ENCODE measurements at regions not wholly inside any gene's neighbourhood (a gene's known extent, or its start where the extent isn't known, plus 50 kb on each side); places are given as distances from the start of the nearest gene placed in this dataset.

DNA sequence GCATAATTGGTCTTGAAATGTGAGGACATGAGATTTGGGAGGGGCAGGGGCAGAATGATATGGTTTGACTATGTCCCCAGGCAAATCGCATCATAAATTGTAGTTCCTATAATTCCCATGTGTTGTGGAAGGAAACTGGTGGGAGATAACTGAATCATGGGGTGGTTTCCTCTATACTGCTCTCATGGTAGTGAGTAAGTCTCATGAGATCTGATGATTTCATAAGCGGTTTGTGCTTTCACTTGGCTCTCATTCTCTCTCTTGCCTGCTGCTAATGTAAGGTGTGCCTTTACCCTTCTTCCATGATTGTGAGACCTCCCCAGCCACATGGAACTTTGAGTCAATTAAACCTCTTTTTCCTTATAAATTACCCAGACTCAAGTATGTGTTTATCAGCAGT is 2595.9 kb downstream of the PCDH7 start:
- H3K4me3 Mint-ChIP-seq (ENCODE audit: unreplicated experiment), result no peak overlapping the region
- H3K9me3 Mint-ChIP-seq (ENCODE audit: unreplicated experiment), result peaks cover 6% of the 10 kb centered on the region
- no peaks in the 10 kb centered on the region for H3K36me3 Mint-ChIP-seq (ENCODE audit: insufficient read depth, unreplicated experiment)
- CTCF ChIA-PET, result interaction anchor here (0.7 kb wide), 1 partner anchor 257 kb away, joined by 3 read pairs; no protein-coding TSS in a partner anchor
- no TSS peak for BruUV-seq (replicated peaks)
- no peak for DNase-seq (ENCODE audit: unreplicated experiment)
- H3K4me1 Mint-ChIP-seq (ENCODE audit: insufficient read depth, unreplicated experiment), result peaks cover 5% of the 10 kb centered on the region
- TF ChIP-seq, protein P1, sequence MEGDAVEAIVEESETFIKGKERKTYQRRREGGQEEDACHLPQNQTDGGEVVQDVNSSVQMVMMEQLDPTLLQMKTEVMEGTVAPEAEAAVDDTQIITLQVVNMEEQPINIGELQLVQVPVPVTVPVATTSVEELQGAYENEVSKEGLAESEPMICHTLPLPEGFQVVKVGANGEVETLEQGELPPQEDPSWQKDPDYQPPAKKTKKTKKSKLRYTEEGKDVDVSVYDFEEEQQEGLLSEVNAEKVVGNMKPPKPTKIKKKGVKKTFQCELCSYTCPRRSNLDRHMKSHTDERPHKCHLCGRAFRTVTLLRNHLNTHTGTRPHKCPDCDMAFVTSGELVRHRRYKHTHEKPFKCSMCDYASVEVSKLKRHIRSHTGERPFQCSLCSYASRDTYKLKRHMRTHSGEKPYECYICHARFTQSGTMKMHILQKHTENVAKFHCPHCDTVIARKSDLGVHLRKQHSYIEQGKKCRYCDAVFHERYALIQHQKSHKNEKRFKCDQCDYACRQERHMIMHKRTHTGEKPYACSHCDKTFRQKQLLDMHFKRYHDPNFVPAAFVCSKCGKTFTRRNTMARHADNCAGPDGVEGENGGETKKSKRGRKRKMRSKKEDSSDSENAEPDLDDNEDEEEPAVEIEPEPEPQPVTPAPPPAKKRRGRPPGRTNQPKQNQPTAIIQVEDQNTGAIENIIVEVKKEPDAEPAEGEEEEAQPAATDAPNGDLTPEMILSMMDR (IDR thresholded peaks at IDR 0.05; ENCODE audit: unreplicated experiment), result no peak
- H3K27me3 Mint-ChIP-seq (ENCODE audit: insufficient read depth, unreplicated experiment), result no peaks in the 10 kb centered on the region
- intact Hi-C loops (cut with micrococcal nuclease), result no loop called here
- POLR2A ChIA-PET, result no interaction called here
- no peak overlapping the region for H3K27ac Mint-ChIP-seq (ENCODE audit: low read depth, unreplicated experiment)

DNA sequence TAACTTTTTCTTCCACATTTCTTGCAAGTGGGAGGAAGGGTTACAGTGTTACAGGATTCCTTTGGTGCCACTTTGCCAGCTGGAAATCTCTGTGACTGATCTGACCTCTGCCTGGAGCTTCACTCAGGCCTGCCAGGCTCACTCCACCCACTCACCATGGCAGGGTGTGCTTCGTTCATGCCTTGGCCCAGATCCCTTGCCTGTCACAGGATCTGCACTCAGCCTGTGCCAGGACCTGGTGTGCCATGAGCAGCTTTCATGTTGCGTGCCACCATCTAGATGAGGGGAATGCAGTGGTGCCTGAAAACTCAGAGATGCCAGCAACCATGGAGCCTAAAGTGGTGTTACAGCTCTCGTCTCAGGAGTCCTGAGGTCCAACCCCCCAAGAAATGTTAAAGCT is 2596.4 kb downstream of the PCDH7 start:
- no peaks in the 10 kb centered on the region for H3K4me1 Mint-ChIP-seq (ENCODE audit: insufficient read depth, unreplicated experiment)
- ChIA-PET CTCF (interaction anchor here (0.5 kb wide), 1 partner anchor 266 kb away, joined by 4 read pairs; no protein-coding TSS in a partner anchor), POLR2A (interaction anchor here (0.7 kb wide), 1 partner anchor 10 kb away, joined by 3 read pairs; no protein-coding TSS in a partner anchor)
- no peak overlapping the region for H3K4me3 Mint-ChIP-seq (ENCODE audit: unreplicated experiment)
- H3K27ac Mint-ChIP-seq (ENCODE audit: low read depth, unreplicated experiment), result peak overlapping the region; percentile 75
- H3K36me3 Mint-ChIP-seq (ENCODE audit: insufficient read depth, unreplicated experiment), result no peaks in the 10 kb centered on the region
- TF ChIP-seq, protein P1 (IDR thresholded peaks at IDR 0.05; ENCODE audit: unreplicated experiment), result no peak
- intact Hi-C loops (cut with micrococcal nuclease), result no loop called here
- H3K9me3 Mint-ChIP-seq (ENCODE audit: unreplicated experiment), result peaks cover 6% of the 10 kb centered on the region
- no peak for DNase-seq (ENCODE audit: unreplicated experiment)
- no TSS peak for BruUV-seq (replicated peaks)
- no peaks in the 10 kb centered on the region for H3K27me3 Mint-ChIP-seq (ENCODE audit: insufficient read depth, unreplicated experiment)

DNA sequence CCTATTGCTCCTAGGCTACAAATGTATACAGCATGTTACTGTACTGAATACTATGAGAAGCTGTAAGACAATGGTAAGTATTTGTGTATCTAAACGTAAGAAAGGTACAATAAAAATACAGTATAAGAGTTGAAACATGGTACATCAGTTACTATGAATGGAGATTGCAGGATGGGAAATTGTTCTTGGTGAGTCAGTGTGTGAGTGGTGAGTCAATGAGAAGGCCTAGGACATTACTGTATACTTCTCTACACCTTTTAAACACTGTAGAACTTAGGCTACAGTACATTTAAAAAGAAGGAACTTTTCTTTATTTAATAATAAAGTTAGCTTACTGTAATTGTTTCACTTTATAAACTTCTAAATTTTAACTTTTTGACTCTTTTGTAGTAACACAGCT is 2603.2 kb downstream of the PCDH7 start:
- POLR2A ChIA-PET, result interaction anchor here (0.6 kb wide), 1 partner anchor 11 kb away, joined by 3 read pairs; no protein-coding TSS in a partner anchor
- DNase-seq (ENCODE audit: unreplicated experiment), result no peak
- no peak overlapping the region for H3K4me3 Mint-ChIP-seq (ENCODE audit: unreplicated experiment)

DNA sequence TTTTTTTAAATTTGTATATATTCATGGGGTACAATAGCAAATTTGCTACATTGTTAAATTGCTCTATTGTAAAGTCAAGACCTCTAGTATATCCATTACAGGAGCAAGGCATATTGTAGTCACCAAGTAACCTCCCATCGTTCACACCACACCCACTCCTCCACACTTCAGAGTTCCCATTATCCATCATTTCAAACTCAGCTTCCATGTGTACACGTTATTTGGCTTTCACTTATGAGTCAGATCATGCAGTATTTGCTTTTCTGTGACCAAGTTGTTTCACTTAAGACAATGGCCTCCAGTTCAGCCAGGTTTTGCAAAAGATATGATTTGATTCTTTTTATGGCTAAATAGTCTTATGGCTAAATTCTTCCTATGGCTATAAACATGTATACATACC is 2614.2 kb downstream of the PCDH7 start:
- TF ChIP-seq, protein P1 (IDR thresholded peaks at IDR 0.05; ENCODE audit: unreplicated experiment), result no peak
- ChIA-PET CTCF (no interaction called here), POLR2A (no interaction called here)
- Mint-ChIP-seq H3K4me3 (ENCODE audit: unreplicated experiment) (no peak overlapping the region), H3K9me3 (ENCODE audit: unreplicated experiment) (peaks cover 36% of the 10 kb centered on the region), H3K4me1 (ENCODE audit: insufficient read depth, unreplicated experiment) (no peaks in the 10 kb centered on the region), H3K27ac (ENCODE audit: low read depth, unreplicated experiment) (no peak overlapping the region), H3K36me3 (ENCODE audit: insufficient read depth, unreplicated experiment) (peaks cover 5% of the 10 kb centered on the region), H3K27me3 (ENCODE audit: insufficient read depth, unreplicated experiment) (no peaks in the 10 kb centered on the region)
- intact Hi-C loops (cut with micrococcal nuclease), result no loop called here
- DNase-seq (ENCODE audit: unreplicated experiment), result no peak
- no TSS peak for BruUV-seq (replicated peaks)

More for the DNA sequence above, 2603.2 kb downstream of the PCDH7 start:
- no peaks in the 10 kb centered on the region for H3K27me3 Mint-ChIP-seq (ENCODE audit: insufficient read depth, unreplicated experiment)
- CTCF ChIA-PET, result interaction anchor here (0.6 kb wide), 1 partner anchor 12 kb away, joined by 3 read pairs; no protein-coding TSS in a partner anchor
- TF ChIP-seq, protein P1 (IDR thresholded peaks at IDR 0.05; ENCODE audit: unreplicated experiment), result no peak
- intact Hi-C loops (cut with micrococcal nuclease), result no loop called here
- no peak overlapping the region for H3K27ac Mint-ChIP-seq (ENCODE audit: low read depth, unreplicated experiment)
- H3K4me1 Mint-ChIP-seq (ENCODE audit: insufficient read depth, unreplicated experiment), result peaks cover 4% of the 10 kb centered on the region
- no TSS peak for BruUV-seq (replicated peaks)
- peaks cover 8% of the 10 kb centered on the region for H3K9me3 Mint-ChIP-seq (ENCODE audit: unreplicated experiment)
- no peaks in the 10 kb centered on the region for H3K36me3 Mint-ChIP-seq (ENCODE audit: insufficient read depth, unreplicated experiment)

Measured in MCF 10A (cell line).